GM12872 (cell line): ENCODE measurements at regions not wholly inside any gene's neighbourhood (a gene's known extent, or its start where the extent isn't known, plus 50 kb on each side); places are given as distances from the start of the nearest gene placed in this dataset.

Experiments used
- TF ChIP-seq, protein P1 (sequence below): IDR thresholded peaks from 3 replicates; pipeline ENCODE4 v1.5.1; 2011; ENCODE audit warnings: low read depth, mild to moderate bottlenecking, low read length, moderate library complexity; ENCODE audit not compliant: insufficient read depth

DNA sequence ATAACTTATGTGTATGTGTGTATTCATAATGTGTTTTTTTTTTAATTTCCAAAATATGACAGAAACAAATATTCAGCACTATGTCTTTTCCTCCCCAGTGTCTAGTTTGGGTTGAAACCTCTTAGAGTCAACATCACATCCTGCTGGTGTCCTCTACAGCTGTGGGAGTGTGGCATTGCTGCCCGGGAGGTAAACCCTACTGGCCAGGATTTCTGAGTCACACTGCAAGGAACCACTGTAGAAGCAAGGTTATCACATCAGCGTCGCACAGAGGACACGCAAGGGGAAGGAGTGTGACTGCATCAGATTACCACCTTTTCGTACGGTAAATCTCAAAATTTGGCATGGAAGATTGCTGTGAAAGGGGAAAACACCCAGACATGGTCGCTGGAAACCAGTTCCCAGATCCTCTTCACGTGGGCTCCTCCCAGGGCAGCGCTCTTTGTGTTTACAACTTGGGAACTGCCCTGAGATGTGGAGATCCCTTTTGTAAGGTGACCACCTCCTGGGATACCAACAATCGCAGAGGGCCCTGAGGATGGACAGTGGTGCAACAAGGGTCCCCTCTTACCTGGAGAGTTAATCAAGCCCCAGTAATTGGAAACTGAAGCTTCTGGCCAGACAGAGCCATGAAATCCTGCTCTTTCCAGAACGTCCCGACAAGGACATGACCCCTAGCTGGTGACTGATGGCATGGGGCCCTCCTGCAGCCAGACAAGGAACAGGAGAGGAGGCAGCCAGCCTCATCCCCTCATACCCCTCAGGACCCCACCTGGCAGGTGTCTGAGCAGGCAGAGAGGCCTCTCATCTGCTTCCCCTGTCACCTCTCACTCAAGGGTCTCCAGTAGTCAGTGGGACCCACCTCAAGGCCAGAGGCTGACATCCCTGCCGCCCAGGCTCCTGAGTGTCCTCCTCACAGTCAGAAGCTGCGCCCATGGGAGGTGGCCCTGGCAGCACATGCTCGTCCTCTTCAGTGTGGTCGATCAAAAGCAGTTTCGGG, 194.7 kb downstream of the MED10 start:
- TF ChIP-seq, protein P1, sequence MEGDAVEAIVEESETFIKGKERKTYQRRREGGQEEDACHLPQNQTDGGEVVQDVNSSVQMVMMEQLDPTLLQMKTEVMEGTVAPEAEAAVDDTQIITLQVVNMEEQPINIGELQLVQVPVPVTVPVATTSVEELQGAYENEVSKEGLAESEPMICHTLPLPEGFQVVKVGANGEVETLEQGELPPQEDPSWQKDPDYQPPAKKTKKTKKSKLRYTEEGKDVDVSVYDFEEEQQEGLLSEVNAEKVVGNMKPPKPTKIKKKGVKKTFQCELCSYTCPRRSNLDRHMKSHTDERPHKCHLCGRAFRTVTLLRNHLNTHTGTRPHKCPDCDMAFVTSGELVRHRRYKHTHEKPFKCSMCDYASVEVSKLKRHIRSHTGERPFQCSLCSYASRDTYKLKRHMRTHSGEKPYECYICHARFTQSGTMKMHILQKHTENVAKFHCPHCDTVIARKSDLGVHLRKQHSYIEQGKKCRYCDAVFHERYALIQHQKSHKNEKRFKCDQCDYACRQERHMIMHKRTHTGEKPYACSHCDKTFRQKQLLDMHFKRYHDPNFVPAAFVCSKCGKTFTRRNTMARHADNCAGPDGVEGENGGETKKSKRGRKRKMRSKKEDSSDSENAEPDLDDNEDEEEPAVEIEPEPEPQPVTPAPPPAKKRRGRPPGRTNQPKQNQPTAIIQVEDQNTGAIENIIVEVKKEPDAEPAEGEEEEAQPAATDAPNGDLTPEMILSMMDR = no peak

GRCh38 chr5:6182271-6182815, 196.0 kb downstream of the MED10 start:
- TF ChIP-seq, protein P1 = no peak

GRCh38 chr5:6181871-6182270, 196.5 kb downstream of the MED10 start:
- TF ChIP-seq, protein P1 = no peak

DNA sequence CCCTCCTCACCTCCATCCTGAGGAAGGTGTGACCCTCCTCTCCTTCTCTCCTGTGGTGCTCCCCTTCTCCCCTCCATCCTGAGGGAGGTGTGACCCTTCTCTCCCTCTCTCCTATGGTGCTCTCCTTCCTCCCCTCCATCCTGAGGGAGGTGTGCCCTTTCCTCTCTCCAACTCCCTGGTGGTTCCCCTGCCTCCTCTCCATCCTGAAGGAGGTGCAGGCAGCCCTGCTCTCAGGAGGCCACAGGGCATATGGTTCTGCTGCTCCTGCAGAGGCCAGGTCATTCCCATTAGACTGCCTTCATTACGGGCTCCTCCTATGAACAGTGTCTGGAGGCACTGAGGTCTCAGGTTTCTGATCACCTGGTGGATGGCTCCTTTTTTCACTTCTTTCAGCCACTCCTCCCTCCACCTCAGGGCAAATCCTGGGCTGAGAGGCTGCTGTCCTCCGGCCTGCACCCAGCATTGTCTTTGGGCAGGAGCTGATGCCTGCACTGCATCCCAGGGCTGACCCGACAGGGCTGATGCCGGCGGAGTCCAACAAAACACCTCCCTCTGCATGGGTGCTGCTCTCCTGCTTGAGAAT, 197.1 kb downstream of the MED10 start:
- TF ChIP-seq, protein P1 = no peak

- TF ChIP-seq, protein P1 = no peak
Measured at GRCh38 chr5:6180231-6180872, 198.0 kb downstream of the MED10 start.

DNA sequence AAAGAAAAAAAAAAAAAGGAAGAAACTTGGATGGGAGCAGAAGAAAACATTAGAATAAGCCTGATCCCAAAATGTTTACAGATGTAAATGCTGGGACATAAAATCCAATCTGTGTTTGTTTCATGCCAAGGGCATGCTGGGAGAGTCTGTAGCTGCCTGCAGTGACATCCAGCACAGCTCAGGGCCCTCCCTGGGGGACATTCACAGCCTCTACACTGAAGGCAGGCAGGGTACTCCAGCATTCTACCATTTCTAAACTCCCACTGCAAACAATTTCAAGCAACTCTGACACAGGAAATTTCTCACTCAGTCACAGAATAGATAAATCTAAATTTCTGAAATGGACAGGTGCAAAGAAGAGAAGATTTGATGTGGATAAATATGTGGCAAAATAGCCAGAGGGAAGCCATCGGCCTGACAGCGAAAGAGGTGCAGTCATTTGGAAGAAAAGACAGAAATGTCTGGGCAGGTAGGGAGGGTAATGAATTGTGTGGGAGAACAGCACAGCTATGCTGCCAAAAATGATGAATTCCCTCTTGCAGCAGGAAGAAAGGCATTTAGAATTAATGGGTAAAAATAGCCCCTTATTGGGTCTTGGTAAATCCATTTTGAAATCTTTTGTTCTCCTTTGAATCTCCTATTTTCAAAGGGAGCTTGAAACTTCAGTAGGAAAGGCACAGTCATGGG, 199.4 kb downstream of the MED10 start:
- TF ChIP-seq, protein P1 = no peak
